ENCODE measurements at regions not wholly inside any gene's neighbourhood (a gene's known extent, or its start where the extent isn't known, plus 50 kb on each side); places are given as distances from the start of the nearest gene placed in this dataset.

DNA sequence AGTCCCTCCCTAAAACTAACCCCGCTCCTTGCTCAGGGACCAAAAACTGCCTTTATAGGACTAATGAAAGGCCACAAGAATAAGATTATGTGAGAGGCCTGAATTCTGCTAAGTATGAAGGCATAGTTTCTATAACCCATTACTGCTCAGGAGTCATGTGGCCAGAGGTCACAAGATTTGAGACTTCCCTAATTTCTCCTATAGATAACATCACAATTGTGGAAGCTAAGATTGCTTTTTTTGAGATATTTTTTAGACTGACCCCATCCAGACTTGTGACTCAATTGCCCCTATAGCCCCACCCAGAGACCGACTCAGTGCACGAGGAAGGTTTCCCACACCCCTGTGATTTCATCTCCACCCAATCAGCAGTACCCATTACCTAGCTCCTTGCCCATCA is 504.1 kb upstream of the GOT2 start:
- H3K27ac Mint-ChIP-seq: no peak overlapping the region
- no peaks in the 10 kb centered on the region for H3K27me3 Mint-ChIP-seq (ENCODE audit: low read depth)
- intact Hi-C loops (cut with micrococcal nuclease): no loop called here
- H3K9me3 Mint-ChIP-seq: no peaks in the 10 kb centered on the region
- no peak for DNase-seq (ENCODE audit: low spot score)
- no peaks in the 10 kb centered on the region for H3K4me1 Mint-ChIP-seq (ENCODE audit: low read depth)
- no peaks in the 10 kb centered on the region for H3K36me3 Mint-ChIP-seq (ENCODE audit: low read depth)
- H3K4me3 Mint-ChIP-seq (ENCODE audit: low read depth): no peak overlapping the region

- no peaks in the 10 kb centered on the region for H3K9me3 Mint-ChIP-seq
- H3K27ac Mint-ChIP-seq: no peak overlapping the region
- no peak overlapping the region for H3K4me3 Mint-ChIP-seq (ENCODE audit: low read depth)
- DNase-seq (ENCODE audit: low spot score): no peak
- intact Hi-C loops (cut with micrococcal nuclease): no loop called here
- H3K27me3 Mint-ChIP-seq (ENCODE audit: low read depth): no peaks in the 10 kb centered on the region
- H3K36me3 Mint-ChIP-seq (ENCODE audit: low read depth): no peaks in the 10 kb centered on the region
- H3K4me1 Mint-ChIP-seq (ENCODE audit: low read depth): no peaks in the 10 kb centered on the region
Observed at GRCh38 chr16:59236804-59237458, 502.8 kb upstream of the GOT2 start.

DNA sequence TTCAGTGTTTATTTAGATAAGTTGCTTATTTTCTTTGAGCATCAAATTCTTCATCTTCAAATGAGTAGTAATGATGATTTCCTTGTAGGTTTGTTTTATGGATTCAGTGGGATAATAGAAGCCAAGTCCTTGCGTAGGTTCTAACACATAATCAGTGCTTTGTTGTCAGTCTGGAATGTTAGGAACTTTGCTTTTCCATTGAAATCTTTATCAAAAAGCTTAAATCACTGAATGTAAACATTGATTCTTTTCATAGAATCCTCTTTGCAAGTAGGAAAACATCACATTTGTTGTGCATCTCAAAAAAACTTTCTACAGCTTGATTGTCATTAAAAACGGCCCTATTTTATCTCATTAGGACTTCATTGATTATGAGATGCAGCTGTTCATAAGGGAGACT is 490.3 kb upstream of the GOT2 start:
- H3K4me1 Mint-ChIP-seq (ENCODE audit: low read depth): no peaks in the 10 kb centered on the region
- H3K9me3 Mint-ChIP-seq: no peaks in the 10 kb centered on the region
- H3K36me3 Mint-ChIP-seq (ENCODE audit: low read depth): no peaks in the 10 kb centered on the region
- intact Hi-C loops (cut with micrococcal nuclease): no loop called here
- no peak overlapping the region for H3K4me3 Mint-ChIP-seq (ENCODE audit: low read depth)
- no peak for DNase-seq (ENCODE audit: low spot score)
- H3K27ac Mint-ChIP-seq: no peak overlapping the region
- no peaks in the 10 kb centered on the region for H3K27me3 Mint-ChIP-seq (ENCODE audit: low read depth)

GRCh38 chr16:59220011-59220410 is 485.9 kb upstream of the GOT2 start:
- Mint-ChIP-seq H3K9me3 (no peaks in the 10 kb centered on the region), H3K27ac (no peak overlapping the region), H3K27me3 (ENCODE audit: low read depth) (no peaks in the 10 kb centered on the region), H3K4me1 (ENCODE audit: low read depth) (no peaks in the 10 kb centered on the region), H3K36me3 (ENCODE audit: low read depth) (no peaks in the 10 kb centered on the region), H3K4me3 (ENCODE audit: low read depth) (no peak overlapping the region)
- intact Hi-C loops (cut with micrococcal nuclease): no loop called here
- DNase-seq (ENCODE audit: low spot score): no peak

- intact Hi-C loops (cut with micrococcal nuclease): no loop called here
- Mint-ChIP-seq H3K27ac (no peak overlapping the region), H3K4me3 (ENCODE audit: low read depth) (no peak overlapping the region), H3K27me3 (ENCODE audit: low read depth) (no peaks in the 10 kb centered on the region), H3K9me3 (no peaks in the 10 kb centered on the region), H3K4me1 (ENCODE audit: low read depth) (no peaks in the 10 kb centered on the region), H3K36me3 (ENCODE audit: low read depth) (no peaks in the 10 kb centered on the region)
- DNase-seq (ENCODE audit: low spot score): no peak
Observed at GRCh38 chr16:59216291-59216690, 482.2 kb upstream of the GOT2 start.

DNA sequence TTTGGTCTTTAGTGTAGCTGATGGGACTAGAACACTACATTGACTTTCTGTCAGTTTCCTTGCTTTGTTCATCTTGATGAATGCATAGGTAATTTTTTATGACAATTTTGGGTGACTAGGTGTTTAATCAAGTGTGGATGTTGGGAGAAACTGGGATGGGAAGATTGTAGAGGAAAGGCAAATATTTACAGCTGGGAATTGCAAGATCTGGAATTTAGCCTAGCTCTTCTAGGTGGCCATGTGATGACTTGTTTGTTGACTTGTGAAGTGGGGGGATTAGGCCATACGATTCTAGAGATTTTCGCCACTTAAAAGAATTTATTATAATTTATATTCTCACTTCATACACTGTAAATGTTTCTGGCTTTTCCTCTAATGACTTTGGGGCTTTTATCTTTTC is 480.3 kb upstream of the GOT2 start:
- Mint-ChIP-seq H3K4me3 (ENCODE audit: low read depth) (no peak overlapping the region), H3K4me1 (ENCODE audit: low read depth) (no peaks in the 10 kb centered on the region), H3K9me3 (no peaks in the 10 kb centered on the region), H3K27ac (no peak overlapping the region), H3K36me3 (ENCODE audit: low read depth) (no peaks in the 10 kb centered on the region), H3K27me3 (ENCODE audit: low read depth) (no peaks in the 10 kb centered on the region)
- DNase-seq (ENCODE audit: low spot score): no peak
- intact Hi-C loops (cut with micrococcal nuclease): no loop called here

DNA sequence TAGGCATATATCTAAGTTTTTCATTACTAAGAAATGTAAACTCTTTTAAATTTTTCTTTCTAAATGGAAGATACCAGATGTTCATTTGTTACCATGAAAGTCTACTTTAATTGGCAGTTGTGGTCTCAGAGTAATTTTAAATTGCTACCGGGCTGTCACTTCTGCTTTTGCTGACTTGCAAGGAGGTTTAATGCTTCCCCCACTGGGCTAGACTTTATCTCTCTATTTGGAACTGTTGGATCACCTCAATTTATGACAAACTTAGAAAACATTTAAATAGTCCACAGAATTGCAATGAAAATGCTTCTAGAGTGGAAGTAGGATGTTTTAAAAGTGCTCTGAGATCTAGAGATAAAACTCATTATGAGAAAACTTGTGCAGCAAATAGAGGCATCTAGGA is 479.8 kb upstream of the GOT2 start:
- no peaks in the 10 kb centered on the region for H3K36me3 Mint-ChIP-seq (ENCODE audit: low read depth)
- DNase-seq (ENCODE audit: low spot score): no peak
- H3K9me3 Mint-ChIP-seq: no peaks in the 10 kb centered on the region
- H3K4me3 Mint-ChIP-seq (ENCODE audit: low read depth): no peak overlapping the region
- intact Hi-C loops (cut with micrococcal nuclease): no loop called here
- H3K4me1 Mint-ChIP-seq (ENCODE audit: low read depth): no peaks in the 10 kb centered on the region
- no peaks in the 10 kb centered on the region for H3K27me3 Mint-ChIP-seq (ENCODE audit: low read depth)
- no peak overlapping the region for H3K27ac Mint-ChIP-seq

DNA sequence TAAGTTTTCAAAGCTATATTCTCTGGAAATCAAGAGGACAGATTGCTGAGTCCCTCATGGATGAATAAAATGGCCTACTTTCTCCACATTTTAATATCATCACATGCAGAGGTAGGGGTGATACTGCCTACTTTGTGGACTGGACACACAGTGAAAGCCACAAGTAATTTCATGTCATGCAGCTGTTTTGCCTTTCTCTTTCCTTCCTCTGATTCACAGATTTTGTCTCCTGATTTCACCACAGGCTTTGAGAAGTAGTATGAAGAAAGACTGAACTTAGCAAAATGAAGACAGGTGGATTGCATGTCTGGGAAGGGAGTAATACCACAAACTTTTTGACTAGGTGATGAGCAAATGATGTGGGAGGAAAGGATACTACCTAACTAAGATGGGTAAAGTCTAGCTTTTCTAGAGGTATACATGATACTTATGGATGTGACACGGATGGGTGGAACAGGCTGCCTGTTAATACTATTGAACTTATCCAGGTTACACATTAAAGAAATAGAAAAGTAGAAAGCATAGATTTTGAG is 478.4 kb upstream of the GOT2 start:
- Mint-ChIP-seq H3K4me3 (ENCODE audit: low read depth) (no peak overlapping the region), H3K36me3 (ENCODE audit: low read depth) (no peaks in the 10 kb centered on the region), H3K27me3 (ENCODE audit: low read depth) (no peaks in the 10 kb centered on the region), H3K27ac (no peak overlapping the region), H3K9me3 (no peaks in the 10 kb centered on the region), H3K4me1 (ENCODE audit: low read depth) (no peaks in the 10 kb centered on the region)
- intact Hi-C loops (cut with micrococcal nuclease): no loop called here
- DNase-seq (ENCODE audit: low spot score): no peak

DNA sequence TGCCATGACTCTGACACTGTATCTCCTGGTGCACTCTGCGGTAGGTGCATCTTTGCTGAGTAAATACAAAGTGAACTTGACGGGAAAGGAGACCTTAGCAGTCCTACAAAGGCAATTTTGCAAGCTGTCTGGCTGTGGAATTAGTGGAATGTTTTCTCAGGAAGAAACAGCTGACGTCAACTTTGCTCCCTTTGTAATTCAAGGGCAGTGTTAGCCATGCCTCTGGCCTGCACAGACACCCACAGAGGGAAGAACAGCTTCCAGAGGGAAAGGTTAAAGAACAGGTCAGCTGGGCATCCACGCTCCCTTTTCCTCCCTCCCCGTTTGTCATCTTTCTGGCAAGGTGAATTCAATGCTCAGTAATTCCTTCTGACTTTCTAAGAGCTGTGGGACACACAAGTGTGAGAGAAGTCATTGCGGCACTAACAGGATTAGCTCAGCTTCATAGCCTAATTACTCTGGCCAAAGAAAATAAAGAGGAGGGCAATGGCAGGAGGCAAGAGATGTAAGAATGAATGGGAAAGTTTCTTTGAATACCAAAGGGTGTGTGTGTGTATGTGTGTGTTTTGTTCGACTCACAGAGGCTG is 476.9 kb upstream of the GOT2 start:
- no peak for DNase-seq (ENCODE audit: low spot score)
- Mint-ChIP-seq H3K27ac (no peak overlapping the region), H3K4me1 (ENCODE audit: low read depth) (no peaks in the 10 kb centered on the region), H3K9me3 (no peaks in the 10 kb centered on the region), H3K27me3 (ENCODE audit: low read depth) (no peaks in the 10 kb centered on the region), H3K36me3 (ENCODE audit: low read depth) (no peaks in the 10 kb centered on the region), H3K4me3 (ENCODE audit: low read depth) (no peak overlapping the region)
- intact Hi-C loops (cut with micrococcal nuclease): no loop called here

DNA sequence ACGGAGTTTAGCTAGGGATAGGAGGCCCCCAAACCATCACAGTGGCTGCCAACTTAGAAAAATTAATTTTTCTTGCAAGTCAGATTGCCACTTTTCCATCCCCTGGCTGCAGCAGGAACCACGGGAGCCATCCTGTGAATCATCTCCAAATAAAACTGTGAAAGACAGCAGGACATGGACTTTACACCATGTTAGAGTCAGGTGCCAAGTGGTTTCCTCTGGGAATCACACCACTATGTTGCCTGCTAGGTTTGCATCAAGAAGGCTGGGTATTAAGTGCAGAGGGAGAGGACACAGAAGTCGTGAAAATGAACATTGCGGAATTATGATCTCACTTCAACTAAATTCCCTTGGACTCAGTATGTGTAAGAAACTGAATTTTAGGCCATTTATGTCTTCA is 471.3 kb upstream of the GOT2 start:
- H3K36me3 Mint-ChIP-seq (ENCODE audit: low read depth): no peaks in the 10 kb centered on the region
- H3K27me3 Mint-ChIP-seq (ENCODE audit: low read depth): no peaks in the 10 kb centered on the region
- H3K9me3 Mint-ChIP-seq: no peaks in the 10 kb centered on the region
- intact Hi-C loops (cut with micrococcal nuclease): no loop called here
- DNase-seq (ENCODE audit: low spot score): no peak
- H3K27ac Mint-ChIP-seq: no peak overlapping the region
- no peaks in the 10 kb centered on the region for H3K4me1 Mint-ChIP-seq (ENCODE audit: low read depth)
- H3K4me3 Mint-ChIP-seq (ENCODE audit: low read depth): no peak overlapping the region

DNA sequence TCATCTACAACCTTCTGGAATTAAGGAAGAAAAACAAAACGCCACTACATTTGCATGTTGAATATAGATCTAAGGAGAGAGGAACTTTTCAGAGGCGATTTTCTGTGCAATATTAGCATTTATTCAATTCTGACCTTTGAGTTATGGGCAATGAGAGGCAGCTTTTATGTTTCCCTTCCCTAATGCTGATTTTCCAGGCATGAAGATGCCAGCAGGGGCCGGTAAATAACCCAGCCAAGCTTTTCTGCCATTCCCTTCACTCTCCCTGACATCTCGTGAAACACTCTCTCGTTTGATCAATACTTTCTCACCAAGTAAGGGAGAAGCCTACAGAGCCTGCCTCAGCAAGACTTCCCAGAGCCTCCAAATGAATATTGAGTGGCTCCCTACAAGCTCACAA is 470.5 kb upstream of the GOT2 start:
- DNase-seq (ENCODE audit: low spot score): no peak
- no peak overlapping the region for H3K27ac Mint-ChIP-seq
- H3K36me3 Mint-ChIP-seq (ENCODE audit: low read depth): no peaks in the 10 kb centered on the region
- no peaks in the 10 kb centered on the region for H3K4me1 Mint-ChIP-seq (ENCODE audit: low read depth)
- no peaks in the 10 kb centered on the region for H3K9me3 Mint-ChIP-seq
- intact Hi-C loops (cut with micrococcal nuclease): no loop called here
- no peak overlapping the region for H3K4me3 Mint-ChIP-seq (ENCODE audit: low read depth)
- H3K27me3 Mint-ChIP-seq (ENCODE audit: low read depth): no peaks in the 10 kb centered on the region

GRCh38 chr16:59202233-59202862 is 468.2 kb upstream of the GOT2 start:
- H3K4me1 Mint-ChIP-seq (ENCODE audit: low read depth): no peaks in the 10 kb centered on the region
- no peak for DNase-seq (ENCODE audit: low spot score)
- H3K27me3 Mint-ChIP-seq (ENCODE audit: low read depth): no peaks in the 10 kb centered on the region
- no peaks in the 10 kb centered on the region for H3K9me3 Mint-ChIP-seq
- intact Hi-C loops (cut with micrococcal nuclease): no loop called here
- no peak overlapping the region for H3K27ac Mint-ChIP-seq
- H3K4me3 Mint-ChIP-seq (ENCODE audit: low read depth): no peak overlapping the region
- no peaks in the 10 kb centered on the region for H3K36me3 Mint-ChIP-seq (ENCODE audit: low read depth)

GRCh38 chr16:59201821-59202220 is 467.7 kb upstream of the GOT2 start:
- H3K9me3 Mint-ChIP-seq: no peaks in the 10 kb centered on the region
- no peaks in the 10 kb centered on the region for H3K27me3 Mint-ChIP-seq (ENCODE audit: low read depth)
- H3K27ac Mint-ChIP-seq: no peak overlapping the region
- intact Hi-C loops (cut with micrococcal nuclease): no loop called here
- no peaks in the 10 kb centered on the region for H3K4me1 Mint-ChIP-seq (ENCODE audit: low read depth)
- DNase-seq (ENCODE audit: low spot score): no peak
- H3K36me3 Mint-ChIP-seq (ENCODE audit: low read depth): no peaks in the 10 kb centered on the region
- no peak overlapping the region for H3K4me3 Mint-ChIP-seq (ENCODE audit: low read depth)
